NOMO-1 treated with DMSO at 0.1 percent for 48 hours (cell line): ENCODE measurements at regions not wholly inside any gene's neighbourhood (a gene's known extent, or its start where the extent isn't known, plus 50 kb on each side); places are given as distances from the start of the nearest gene placed in this dataset.
"Not testable (repeated sequence)": the region's sequence is repeated elsewhere in the genome, so short reads cannot be mapped to it uniquely, and the experiment has no call there.

Experiments
- DNase-seq: peaks from one replicate; lab custom pipeline; 2025; ENCODE audit not compliant: unreplicated experiment; lab: John Stamatoyannopoulos, UW

- DNase-seq: no peak
Measured at GRCh38 chr4:171022824-171023230, 790.4 kb upstream of the GALNTL6 start.

GRCh38 chr4:171017593-171017992 is 795.6 kb upstream of the GALNTL6 start:
- DNase-seq: no peak

- no peak for DNase-seq
Measured at GRCh38 chr4:171016145-171016544, 797.1 kb upstream of the GALNTL6 start.

GRCh38 chr4:171015441-171015840 is 797.8 kb upstream of the GALNTL6 start:
- no peak for DNase-seq

GRCh38 chr4:171007618-171008390 is 805.4 kb upstream of the GALNTL6 start:
- peak; percentile 3 for DNase-seq

GRCh38 chr4:171002246-171002645 is 811.0 kb upstream of the GALNTL6 start:
- no peak for DNase-seq

- peak; percentile 55 for DNase-seq
Measured at GRCh38 chr4:170990989-170991589, 822.1 kb upstream of the GALNTL6 start.

- DNase-seq: no peak
Measured at GRCh38 chr4:170988446-170988845, 824.8 kb upstream of the GALNTL6 start.

GRCh38 chr4:170979736-170980135 is 833.5 kb upstream of the GALNTL6 start:
- no peak for DNase-seq

GRCh38 chr4:170978990-170979389 is 834.2 kb upstream of the GALNTL6 start:
- DNase-seq: no peak

GRCh38 chr4:170949084-170949483 is 859.3 kb upstream of the AADAT start:
- no peak for DNase-seq

- DNase-seq: no peak
Measured at GRCh38 chr4:170940043-170940724, 850.4 kb upstream of the AADAT start.

GRCh38 chr4:170938588-170938987 is 848.8 kb upstream of the AADAT start:
- DNase-seq: no peak

- DNase-seq: no peak
Measured at GRCh38 chr4:170931321-170931720, 841.6 kb upstream of the AADAT start.

- DNase-seq: no peak
Measured at GRCh38 chr4:170888660-170889059, 798.9 kb upstream of the AADAT start.

- no peak for DNase-seq
Measured at GRCh38 chr4:170887396-170887795, 797.6 kb upstream of the AADAT start.

GRCh38 chr4:170884969-170885570 is 795.3 kb upstream of the AADAT start:
- no peak for DNase-seq

GRCh38 chr4:170881646-170882045 is 791.9 kb upstream of the AADAT start:
- not testable (repeated sequence) for DNase-seq

GRCh38 chr4:170875868-170876267 is 786.1 kb upstream of the AADAT start:
- DNase-seq: no peak

- no peak for DNase-seq
Measured at GRCh38 chr4:170872794-170873193, 783.0 kb upstream of the AADAT start.

GRCh38 chr4:170868170-170868569 is 778.4 kb upstream of the AADAT start:
- no peak for DNase-seq

GRCh38 chr4:170854097-170854496 is 764.3 kb upstream of the AADAT start:
- DNase-seq: no peak
